ENCODE measurements at regions not wholly inside any gene's neighbourhood (a gene's known extent, or its start where the extent isn't known, plus 50 kb on each side); places are given as distances from the start of the nearest gene placed in this dataset.

- Mint-ChIP-seq H3K36me3 (ENCODE audit: low read depth) (no peaks in the 10 kb centered on the region), H3K27ac (no peak overlapping the region), H3K4me1 (peaks cover 3% of the 10 kb centered on the region; the same call in 2 of the 3 replicates), H3K4me3 (no peak overlapping the region), H3K27me3 (ENCODE audit: insufficient read depth, low read depth, poor library complexity) (peaks cover 3% of the 10 kb centered on the region), H3K9me3 (no peaks in the 10 kb centered on the region)
- Histone ChIP-seq H3K79me2 (replicated peaks; ENCODE audit: insufficient read depth) (no peaks in the 10 kb centered on the region), H4K20me1 (replicated peaks; ENCODE audit: insufficient read depth) (no peaks in the 10 kb centered on the region), H2AFZ (no peak overlapping the region), H3K27ac (ENCODE audit: low read depth) (no peak overlapping the region), H3K4me1 (ENCODE audit: insufficient read depth) (no peaks in the 10 kb centered on the region; the same call in 1 of the 2 replicates), H3K9me2 (ENCODE audit: insufficient read depth) (peaks cover 7% of the 10 kb centered on the region; the same call in 1 of the 2 replicates), H3F3A (replicated peaks; ENCODE audit: low read depth) (no peaks in the 10 kb centered on the region), H3K4me2 (no peak overlapping the region), H3K36me3 (ENCODE audit: insufficient read depth) (no peaks in the 10 kb centered on the region), H3K27me3 (ENCODE audit: insufficient read depth) (no peaks in the 10 kb centered on the region), H3K4me3 (no peak overlapping the region)
- DNase-seq (ENCODE audit: low spot score) (no peak), ATAC-seq (no peak)
- TF ChIP-seq EZH2phosphoT487 (IDR thresholded peaks at IDR 0.05; ENCODE audit: unreplicated experiment) = no peak
- no peak for TF ChIP-seq ETS1 (IDR thresholded peaks at IDR 0.05)
- no peak for TF ChIP-seq ZNF114 (CRISPR knock-in tag; IDR thresholded peaks at IDR 0.05)
- no peak for TF ChIP-seq CREB1 (CRISPR knock-in tag; IDR thresholded peaks at IDR 0.05; ENCODE audit: low read depth)
- no peak for TF ChIP-seq STAT1 (IDR thresholded peaks at IDR 0.05; ENCODE audit: unreplicated experiment)
- TF ChIP-seq REST (IDR thresholded peaks at IDR 0.05; ENCODE audit: unreplicated experiment) = no peak
- TF ChIP-seq JUNB (IDR thresholded peaks at IDR 0.05; ENCODE audit: unreplicated experiment) = no peak
- TF ChIP-seq EZH2 (IDR thresholded peaks at IDR 0.05; ENCODE audit: low read depth, unreplicated experiment) = no peak
- no peak for TF ChIP-seq POLR2AphosphoS5 (IDR thresholded peaks at IDR 0.05; ENCODE audit: low read depth)
- no peak for TF ChIP-seq CTCF (conservative IDR thresholded peaks at IDR 0.05; ENCODE audit: low read depth in 2 of 2)
- no peak for TF ChIP-seq ZNF331 (CRISPR knock-in tag; IDR thresholded peaks at IDR 0.05; ENCODE audit: low read depth)
- TF ChIP-seq NANOG (IDR thresholded peaks at IDR 0.05; ENCODE audit: borderline replicate concordance) = no peak
- TF ChIP-seq ZNF462 (CRISPR knock-in tag; IDR thresholded peaks at IDR 0.05) = no peak
Measured at GRCh38 chr12:75592086-75592485, 80.7 kb upstream of the KRR1 start.

All from GM23338 (cell line).